Hepatocyte (in vitro differentiated cells): ENCODE measurements at regions not wholly inside any gene's neighbourhood (a gene's known extent, or its start where the extent isn't known, plus 50 kb on each side); places are given as distances from the start of the nearest gene placed in this dataset.

ENCODE experiments used
- DNase-seq: peaks from one replicate; pipeline ENCODE4 v3.0.0-alpha.2; 2016; ENCODE audit warnings: low spot score
- H2AFZ ChIP-seq: fragments of 200-600 bp; sonication (generic); 2 replicates; pipeline ENCODE4 v1.6.0; 2016; ENCODE audit warnings: antibody characterized with exemption, mild to moderate bottlenecking
- H3K27ac ChIP-seq: fragments of 200-600 bp; sonication (generic); 2 replicates; pipeline ENCODE4 v1.5.1; 2016; ENCODE audit warnings: mild to moderate bottlenecking
- H3K27me3 ChIP-seq: fragments of 200-600 bp; sonication (generic); 2 replicates; pipeline ENCODE4 v1.6.1; 2016
- H3K36me3 ChIP-seq: fragments of 200-600 bp; sonication (generic); replicated peaks from 2 replicates; pipeline ENCODE4 v1.5.1; 2016; ENCODE audit warnings: low read depth; ENCODE audit not compliant: insufficient read depth
- H3K4me1 ChIP-seq: fragments of 200-600 bp; sonication (generic); 2 replicates; pipeline ENCODE4 v1.5.1; 2016; ENCODE audit warnings: mild to moderate bottlenecking, moderate library complexity; ENCODE audit not compliant: insufficient read depth
- H3K4me2 ChIP-seq: fragments of 200-600 bp; sonication (generic); 2 replicates; pipeline ENCODE4 v1.6.0; 2016
- H3K4me3 ChIP-seq: fragments of 200-600 bp; sonication (generic); 2 replicates; pipeline ENCODE4 v1.5.1; 2016; ENCODE audit warnings: mild to moderate bottlenecking
- H3K79me2 ChIP-seq: fragments of 200-600 bp; sonication (generic); 2 replicates; pipeline ENCODE4 v1.6.0; 2017; ENCODE audit warnings: mild to moderate bottlenecking
- H3K9me2 ChIP-seq: fragments of 200-600 bp; sonication (generic); replicated peaks from 2 replicates; pipeline ENCODE4 v1.6.0; 2017; ENCODE audit warnings: mild to moderate bottlenecking; ENCODE audit not compliant: insufficient read depth
- H3K9me3 ChIP-seq: fragments of 200-600 bp; sonication (generic); 2 replicates; pipeline ENCODE4 v1.5.1; 2016; ENCODE audit warnings: low read depth, mild to moderate bottlenecking
- H4K20me1 ChIP-seq: fragments of 200-600 bp; sonication (generic); 2 replicates; pipeline ENCODE4 v1.6.0; 2016; ENCODE audit warnings: mild to moderate bottlenecking; ENCODE audit not compliant: insufficient read depth, poor library complexity, severe bottlenecking
- EZH2 ChIP-seq: fragments of 200-600 bp; sonication (generic); IDR thresholded peaks from 2 replicates; pipeline ENCODE4 v1.6.1; 2016; ENCODE audit warnings: antibody characterized with exemption, mild to moderate bottlenecking, borderline replicate concordance
- EZH2phosphoT487 ChIP-seq: fragments of 200-600 bp; sonication (generic); IDR thresholded peaks from one replicate; pipeline ENCODE4 v1.6.1; 2018; ENCODE audit warnings: antibody characterized with exemption, mild to moderate bottlenecking, low read depth, moderate library complexity; ENCODE audit not compliant: unreplicated experiment, severe bottlenecking
- WGBS: methylation state at CpG from one replicate; pipeline ENCODE4 v1.1.6; 2016; ENCODE audit warnings: low lambda C conversion rate; ENCODE audit errors: missing lambda C conversion rate; 5-methylcytosine and 5-hydroxymethylcytosine counted together
- TF ChIP-seq, protein P1 (sequence below): fragments of 200-600 bp; sonication (generic); IDR thresholded peaks from 2 replicates; pipeline ENCODE4 v1.5.1; 2016; ENCODE audit warnings: antibody characterized with exemption, mild to moderate bottlenecking; ENCODE audit not compliant: poor library complexity

DNA sequence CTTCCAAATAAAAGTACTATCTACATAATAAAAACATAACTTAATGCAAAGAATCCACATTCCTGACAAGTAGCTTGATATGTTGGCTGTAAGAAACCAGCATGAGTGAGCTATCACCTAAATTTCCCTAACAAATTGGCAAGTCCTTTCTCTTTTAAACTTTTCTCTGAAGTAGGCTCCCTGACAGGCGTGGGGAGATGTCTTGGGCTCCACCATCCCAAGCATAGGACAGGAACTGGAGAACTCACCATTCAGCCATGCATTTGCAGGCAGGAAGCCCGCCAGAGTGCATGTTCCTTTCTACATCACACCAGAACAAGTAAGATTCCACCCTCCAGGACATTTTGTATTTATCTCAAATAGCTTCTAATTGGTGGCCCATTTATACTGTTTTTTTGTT lies 921.9 kb upstream of the CELF4 start:
- H3K9me3 ChIP-seq, result no peaks in the 10 kb centered on the region
- TF ChIP-seq EZH2 (no peak), EZH2phosphoT487 (no peak)
- TF ChIP-seq, protein P1, sequence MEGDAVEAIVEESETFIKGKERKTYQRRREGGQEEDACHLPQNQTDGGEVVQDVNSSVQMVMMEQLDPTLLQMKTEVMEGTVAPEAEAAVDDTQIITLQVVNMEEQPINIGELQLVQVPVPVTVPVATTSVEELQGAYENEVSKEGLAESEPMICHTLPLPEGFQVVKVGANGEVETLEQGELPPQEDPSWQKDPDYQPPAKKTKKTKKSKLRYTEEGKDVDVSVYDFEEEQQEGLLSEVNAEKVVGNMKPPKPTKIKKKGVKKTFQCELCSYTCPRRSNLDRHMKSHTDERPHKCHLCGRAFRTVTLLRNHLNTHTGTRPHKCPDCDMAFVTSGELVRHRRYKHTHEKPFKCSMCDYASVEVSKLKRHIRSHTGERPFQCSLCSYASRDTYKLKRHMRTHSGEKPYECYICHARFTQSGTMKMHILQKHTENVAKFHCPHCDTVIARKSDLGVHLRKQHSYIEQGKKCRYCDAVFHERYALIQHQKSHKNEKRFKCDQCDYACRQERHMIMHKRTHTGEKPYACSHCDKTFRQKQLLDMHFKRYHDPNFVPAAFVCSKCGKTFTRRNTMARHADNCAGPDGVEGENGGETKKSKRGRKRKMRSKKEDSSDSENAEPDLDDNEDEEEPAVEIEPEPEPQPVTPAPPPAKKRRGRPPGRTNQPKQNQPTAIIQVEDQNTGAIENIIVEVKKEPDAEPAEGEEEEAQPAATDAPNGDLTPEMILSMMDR, result no peak
- no peak for DNase-seq
- no peaks in the 10 kb centered on the region for H3K4me1 ChIP-seq
- no peak overlapping the region for H3K4me2 ChIP-seq
- no peaks in the 10 kb centered on the region for H3K36me3 ChIP-seq
- no peak overlapping the region for H2AFZ ChIP-seq
- no peaks in the 10 kb centered on the region for H4K20me1 ChIP-seq
- H3K27ac ChIP-seq, result no peak overlapping the region
- no peaks in the 10 kb centered on the region for H3K27me3 ChIP-seq
- 95% methylated on average over 2 of the region's 2 CpGs for WGBS
- no peaks in the 10 kb centered on the region for H3K79me2 ChIP-seq
- no peak overlapping the region for H3K4me3 ChIP-seq
- H3K9me2 ChIP-seq, result no peaks in the 10 kb centered on the region

DNA sequence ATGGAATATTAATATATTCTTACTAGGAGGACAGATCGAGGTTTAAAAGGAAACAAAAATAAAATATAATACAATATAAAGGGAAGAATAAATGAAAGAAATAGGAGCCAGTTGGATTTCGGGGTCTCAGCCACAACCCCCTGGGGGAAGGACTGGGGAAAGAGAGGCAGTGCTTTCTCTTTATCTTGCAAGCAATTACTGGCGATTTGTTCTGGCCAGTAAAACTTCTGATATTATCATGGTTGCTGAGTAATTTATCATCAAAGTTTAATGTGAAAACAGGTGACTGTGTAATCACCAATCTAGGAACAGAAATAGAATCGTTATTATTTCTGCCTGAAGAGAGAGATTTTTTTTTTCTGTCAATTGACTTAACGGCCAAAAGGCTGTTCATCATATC lies 917.7 kb upstream of the CELF4 start:
- TF ChIP-seq, protein P1, result no peak
- no peak for TF ChIP-seq EZH2phosphoT487
- TF ChIP-seq EZH2, result no peak
- H3K36me3 ChIP-seq, result no peaks in the 10 kb centered on the region
- H3K4me2 ChIP-seq, result no peak overlapping the region
- WGBS, result 81% methylated on average over 5 of the region's 5 CpGs
- no peak overlapping the region for H3K4me3 ChIP-seq
- no peaks in the 10 kb centered on the region for H3K27me3 ChIP-seq
- DNase-seq, result no peak
- no peaks in the 10 kb centered on the region for H3K9me2 ChIP-seq
- H3K79me2 ChIP-seq, result no peaks in the 10 kb centered on the region
- H3K4me1 ChIP-seq, result no peaks in the 10 kb centered on the region
- no peak overlapping the region for H3K27ac ChIP-seq
- H4K20me1 ChIP-seq, result no peaks in the 10 kb centered on the region
- H3K9me3 ChIP-seq, result no peaks in the 10 kb centered on the region
- no peak overlapping the region for H2AFZ ChIP-seq

DNA sequence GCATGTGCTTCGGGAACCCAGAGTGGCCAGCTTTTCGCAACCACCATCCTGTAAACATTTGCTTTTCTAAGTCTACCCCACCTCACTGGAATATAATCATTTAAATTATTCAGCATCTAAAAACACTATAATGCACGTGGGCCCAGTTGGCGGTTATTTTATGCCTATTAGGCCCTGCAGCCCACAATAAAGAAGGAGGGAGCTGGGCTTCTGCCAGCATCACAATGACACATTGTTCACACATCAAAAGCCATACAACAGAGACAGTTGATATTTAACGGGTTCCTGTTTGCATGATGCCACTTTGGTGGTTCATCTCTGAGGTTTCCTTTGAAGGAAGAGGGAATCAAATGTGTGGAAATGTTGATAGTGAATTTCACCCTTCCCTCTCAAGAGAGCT lies 916.0 kb upstream of the CELF4 start:
- WGBS, result 74% methylated on average over 5 of the region's 5 CpGs

More for the DNA sequence above, 916.0 kb upstream of the CELF4 start:
- H4K20me1 ChIP-seq, result no peaks in the 10 kb centered on the region
- H3K36me3 ChIP-seq, result no peaks in the 10 kb centered on the region
- no peak overlapping the region for H3K4me2 ChIP-seq
- TF ChIP-seq EZH2, result no peak
- TF ChIP-seq EZH2phosphoT487, result no peak
- TF ChIP-seq, protein P1, result no peak
- no peak overlapping the region for H3K4me3 ChIP-seq
- H3K9me2 ChIP-seq, result no peaks in the 10 kb centered on the region
- no peaks in the 10 kb centered on the region for H3K9me3 ChIP-seq
- H3K4me1 ChIP-seq, result no peaks in the 10 kb centered on the region
- H3K27ac ChIP-seq, result no peak overlapping the region
- no peak overlapping the region for H2AFZ ChIP-seq
- DNase-seq, result no peak
- no peaks in the 10 kb centered on the region for H3K79me2 ChIP-seq
- no peaks in the 10 kb centered on the region for H3K27me3 ChIP-seq
